ENCODE measurements at regions not wholly inside any gene's neighbourhood (a gene's known extent, or its start where the extent isn't known, plus 50 kb on each side); places are given as distances from the start of the nearest gene placed in this dataset.

DNA sequence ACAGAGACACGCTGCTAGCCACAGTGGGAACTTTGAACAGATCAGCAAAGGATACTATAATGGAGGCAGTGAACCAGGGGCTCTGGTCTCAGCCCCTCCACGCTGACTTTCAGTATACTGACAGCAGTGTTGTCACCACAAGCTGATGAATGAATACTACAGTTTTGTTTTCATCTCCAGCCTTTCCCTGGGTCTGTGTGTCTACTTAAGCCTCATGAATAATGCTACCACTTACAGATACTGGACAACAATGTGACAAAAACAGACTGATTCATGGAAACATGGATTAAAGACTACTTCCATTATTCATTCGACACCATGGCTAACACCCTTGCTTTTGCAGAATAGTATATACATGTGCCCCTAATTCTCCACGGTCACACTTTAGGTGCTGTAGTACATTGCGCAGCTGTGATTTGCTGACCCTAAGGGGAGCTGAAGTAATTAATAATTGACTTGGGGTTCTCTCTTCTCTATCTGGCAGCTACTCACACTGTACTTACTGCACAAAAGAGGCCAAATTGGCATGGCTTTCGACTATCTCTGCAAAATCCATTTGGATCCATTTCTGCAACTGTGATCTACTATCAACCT is 203.2 kb upstream of the LYPLAL1 start:
- TF ChIP-seq POLR2AphosphoS5 (IDR thresholded peaks at IDR 0.05) (no peak), CTCF (IDR thresholded peaks at IDR 0.05 in 8 of 11, conservative IDR thresholded peaks at IDR 0.05 in 3 of 11) (no peak)
